Lung (tissue), 11 donors: ENCODE measurements at regions not wholly inside any gene's neighbourhood (a gene's known extent, or its start where the extent isn't known, plus 50 kb on each side); places are given as distances from the start of the nearest gene placed in this dataset.

Experiments used
- ATAC-seq: fragments of 200-7000 bp; cut with Tn5 transposase; one replicate; pipeline ENCODE4 v1.9.1; 2020; ENCODE audit warnings: moderate number of reproducible peaks; ENCODE audit not compliant: insufficient read depth, low FRiP score
- DNase-seq, 3 donors: peaks; one replicate each; pipeline ENCODE4 v3.0.0-alpha.2; 2013 to 2017
- H3K27ac ChIP-seq, 2 donors: one replicate each; pipeline ENCODE4 v1.5.1; 2013; ENCODE audit warnings: mild to moderate bottlenecking in 2 of 2, moderate library complexity in 2 of 2, control low read depth in 1 of 2, inconsistent platforms in 1 of 2, low read depth in 1 of 2, low read length in 1 of 2
- H3K27me3 ChIP-seq, 3 donors: one replicate each; pipeline ENCODE4 v1.5.1; 2013; ENCODE audit warnings: low read length in 2 of 3; ENCODE audit not compliant: control insufficient read depth in 3 of 3, insufficient read depth in 3 of 3
- H3K36me3 ChIP-seq, 4 donors: one replicate each; pipeline ENCODE4 v1.5.1; 2013; ENCODE audit warnings: low read length in 4 of 4, mild to moderate bottlenecking in 1 of 4, moderate library complexity in 1 of 4; ENCODE audit not compliant: control insufficient read depth in 4 of 4, insufficient read depth in 4 of 4
- H3K4me1 ChIP-seq, 5 donors: one replicate each; pipeline ENCODE4 v1.5.1; 2013; ENCODE audit warnings: low read length in 5 of 5, mild to moderate bottlenecking in 2 of 5, moderate library complexity in 1 of 5; ENCODE audit not compliant: control insufficient read depth in 5 of 5, insufficient read depth in 5 of 5
- H3K4me3 ChIP-seq: one replicate; pipeline ENCODE4 v1.5.1; 2013; ENCODE audit warnings: mild to moderate bottlenecking, control low read depth, moderate library complexity
- H3K9ac ChIP-seq, 2 donors: one replicate each; pipeline ENCODE4 v1.5.1; 2013; ENCODE audit warnings: low read length in 2 of 2, control low read depth in 1 of 2; ENCODE audit not compliant: insufficient read depth in 1 of 2
- H3K9me3 ChIP-seq, 4 donors: one replicate each; pipeline ENCODE4 v1.5.1; 2013; ENCODE audit warnings: low read length in 3 of 4, mild to moderate bottlenecking in 1 of 4, moderate library complexity in 1 of 4; ENCODE audit not compliant: control insufficient read depth in 4 of 4, insufficient read depth in 3 of 4
- WGBS, 2 donors: extraction: QIAGEN DNeasy Blood & Tissue Kit; methylation state at CpG; one replicate each; pipeline ENCODE4 v1.1.7; 2013; 5-methylcytosine and 5-hydroxymethylcytosine counted together
- TF ChIP-seq, protein P1 (sequence below): IDR thresholded peaks from 2 replicates; pipeline ENCODE4 v1.5.1; 2012; ENCODE audit warnings: mild to moderate bottlenecking; ENCODE audit errors: control extremely low read depth, extremely low read depth
- donor health status: control.
- donor health status: control.
- donor health status: Bipolar disorder and iron deficiency.
- donor health status: healthy.
- donor health status: DM: yes; HTN: yes; CAD: no.

DNA sequence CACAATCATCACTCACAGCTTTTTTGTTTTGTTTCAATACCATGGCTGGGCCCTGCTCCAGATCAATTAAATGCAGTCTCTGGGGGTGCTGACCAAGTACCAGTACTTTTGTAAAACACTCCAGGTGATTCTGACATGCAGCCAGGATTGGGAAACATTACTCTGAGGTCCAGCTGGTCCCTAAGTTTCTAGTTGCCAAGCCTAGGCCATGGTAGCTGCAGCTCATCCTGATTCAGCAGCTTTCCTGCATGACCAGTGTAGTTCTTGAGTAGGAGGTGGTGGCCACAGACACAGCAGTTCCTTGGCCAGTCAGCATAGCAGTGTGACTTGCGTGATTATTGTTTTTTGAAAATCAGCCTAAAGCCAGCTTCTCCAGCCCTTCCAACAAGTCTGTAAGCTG, 859.1 kb downstream of the DIAPH3 start:
- Histone ChIP-seq H3K9me3 (no peaks in the 10 kb centered on the region), H3K9ac (no peak overlapping the region), H3K27ac (no peak overlapping the region), H3K4me3 (no peak overlapping the region), H3K36me3 (no peaks in the 10 kb centered on the region), H3K4me1 (no peaks in the 10 kb centered on the region), H3K27me3 (no peaks in the 10 kb centered on the region)
- 95 to 100% methylated on average over 1 of the region's 1 CpG for WGBS, 2 donors
- no peak for DNase-seq
- TF ChIP-seq, protein P1, sequence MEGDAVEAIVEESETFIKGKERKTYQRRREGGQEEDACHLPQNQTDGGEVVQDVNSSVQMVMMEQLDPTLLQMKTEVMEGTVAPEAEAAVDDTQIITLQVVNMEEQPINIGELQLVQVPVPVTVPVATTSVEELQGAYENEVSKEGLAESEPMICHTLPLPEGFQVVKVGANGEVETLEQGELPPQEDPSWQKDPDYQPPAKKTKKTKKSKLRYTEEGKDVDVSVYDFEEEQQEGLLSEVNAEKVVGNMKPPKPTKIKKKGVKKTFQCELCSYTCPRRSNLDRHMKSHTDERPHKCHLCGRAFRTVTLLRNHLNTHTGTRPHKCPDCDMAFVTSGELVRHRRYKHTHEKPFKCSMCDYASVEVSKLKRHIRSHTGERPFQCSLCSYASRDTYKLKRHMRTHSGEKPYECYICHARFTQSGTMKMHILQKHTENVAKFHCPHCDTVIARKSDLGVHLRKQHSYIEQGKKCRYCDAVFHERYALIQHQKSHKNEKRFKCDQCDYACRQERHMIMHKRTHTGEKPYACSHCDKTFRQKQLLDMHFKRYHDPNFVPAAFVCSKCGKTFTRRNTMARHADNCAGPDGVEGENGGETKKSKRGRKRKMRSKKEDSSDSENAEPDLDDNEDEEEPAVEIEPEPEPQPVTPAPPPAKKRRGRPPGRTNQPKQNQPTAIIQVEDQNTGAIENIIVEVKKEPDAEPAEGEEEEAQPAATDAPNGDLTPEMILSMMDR, result no peak
- ATAC-seq, result no peak

DNA sequence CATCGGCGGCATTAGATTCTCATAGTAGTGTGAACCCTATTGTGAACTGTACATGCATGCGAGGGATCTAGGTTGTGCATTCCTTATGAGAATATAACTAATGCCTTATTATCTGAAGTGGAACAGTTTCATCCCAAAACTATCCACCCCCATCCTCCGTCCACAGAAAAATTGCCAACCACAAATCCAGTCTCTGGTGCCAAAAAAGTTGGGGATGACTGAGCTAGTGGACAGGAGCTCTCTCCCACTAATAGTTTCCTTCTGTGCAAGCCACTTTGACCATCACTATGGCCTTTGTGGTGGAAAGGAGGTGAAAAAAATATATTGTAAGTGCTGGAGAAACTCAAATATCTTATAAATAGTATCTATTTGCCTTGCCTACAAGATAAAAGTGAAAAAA, 857.8 kb downstream of the DIAPH3 start:
- H3K36me3 ChIP-seq, result no peaks in the 10 kb centered on the region
- H3K9ac ChIP-seq, result no peak overlapping the region
- no peaks in the 10 kb centered on the region for H3K9me3 ChIP-seq
- TF ChIP-seq, protein P1, result no peak
- 87 to 96% methylated on average over 4 of the region's 4 CpGs for WGBS, 2 donors
- DNase-seq (no peak), ATAC-seq (no peak)
- H3K4me3 ChIP-seq, result no peak overlapping the region
- H3K27me3 ChIP-seq, result no peaks in the 10 kb centered on the region
- no peak overlapping the region for H3K27ac ChIP-seq
- no peaks in the 10 kb centered on the region for H3K4me1 ChIP-seq

DNA sequence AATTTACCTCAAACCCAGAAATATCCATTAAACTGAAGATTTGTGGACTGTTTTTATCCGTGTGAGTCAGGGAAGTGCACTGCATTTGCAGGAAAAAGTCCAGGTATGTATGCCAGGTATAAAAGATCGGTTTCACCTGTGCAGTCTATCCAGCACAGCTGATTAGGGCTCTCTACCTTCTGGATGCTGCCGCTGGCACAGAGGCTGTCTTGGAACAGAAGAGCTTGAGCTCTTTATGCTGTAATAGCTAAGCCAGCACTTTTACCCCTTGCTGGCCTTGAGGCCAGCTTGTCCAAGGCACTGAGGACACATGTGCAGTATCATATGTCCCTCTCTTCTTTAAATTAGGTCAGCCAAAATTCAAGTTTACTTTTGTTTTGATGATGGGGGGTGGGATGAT, 851.0 kb downstream of the DIAPH3 start:
- no peaks in the 10 kb centered on the region for H3K9me3 ChIP-seq
- TF ChIP-seq, protein P1, result no peak
- H3K27ac ChIP-seq, result no peak overlapping the region
- 90 to 93% methylated on average over 3 of the region's 3 CpGs for WGBS, 2 donors
- ATAC-seq (no peak), DNase-seq (no peak)
- no peaks in the 10 kb centered on the region for H3K27me3 ChIP-seq
- H3K4me3 ChIP-seq, result no peak overlapping the region
- no peaks in the 10 kb centered on the region for H3K36me3 ChIP-seq
- H3K9ac ChIP-seq, result no peak overlapping the region
- no peaks in the 10 kb centered on the region for H3K4me1 ChIP-seq

DNA sequence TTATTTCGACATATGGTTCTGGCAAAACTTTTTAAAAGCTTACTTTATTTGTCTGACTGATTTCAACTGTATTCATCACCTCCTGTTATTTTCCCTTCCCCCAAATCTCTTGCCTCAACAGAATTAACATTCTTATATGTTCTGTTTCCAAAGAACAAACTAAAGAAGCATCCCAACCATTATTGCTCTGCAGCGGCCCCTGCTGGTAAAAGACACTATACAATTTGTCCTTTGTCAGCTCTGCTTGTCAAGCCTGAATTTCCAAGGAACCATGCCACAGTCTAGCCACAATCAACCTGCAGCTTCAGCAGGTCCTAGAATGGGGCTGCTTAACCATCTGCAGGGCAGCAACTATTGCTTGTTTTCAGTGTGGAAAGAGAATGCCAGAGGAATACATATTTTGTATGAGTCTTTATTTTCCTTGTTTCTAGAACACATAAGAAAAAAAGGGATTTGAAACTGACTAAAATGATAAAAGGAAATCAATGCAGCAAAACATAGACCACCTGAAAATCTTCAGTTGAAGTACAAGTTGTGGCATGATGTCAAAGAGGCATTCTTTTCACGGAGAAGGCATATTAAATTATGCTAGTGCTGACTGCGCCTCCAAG, 845.3 kb downstream of the DIAPH3 start:
- no peak overlapping the region for H3K4me3 ChIP-seq
- peaks cover 0 to 5% (median 0%) of the 10 kb centered on the region in 5 donors for H3K4me1 ChIP-seq
- WGBS, 2 donors, result 46 to 51% methylated on average over 4 of the region's 4 CpGs
- H3K27ac ChIP-seq, result no peak overlapping the region
- no peak for ATAC-seq
- H3K9me3 ChIP-seq, result no peaks in the 10 kb centered on the region
- TF ChIP-seq, protein P1, result peak; percentile 33
- H3K27me3 ChIP-seq, result no peaks in the 10 kb centered on the region
- H3K36me3 ChIP-seq, result no peaks in the 10 kb centered on the region
- peak; percentile 77 to 89 (median 84) for DNase-seq
- H3K9ac ChIP-seq, result no peak overlapping the region
